ENCODE measurements at regions not wholly inside any gene's neighbourhood (a gene's known extent, or its start where the extent isn't known, plus 50 kb on each side); places are given as distances from the start of the nearest gene placed in this dataset.

DNA sequence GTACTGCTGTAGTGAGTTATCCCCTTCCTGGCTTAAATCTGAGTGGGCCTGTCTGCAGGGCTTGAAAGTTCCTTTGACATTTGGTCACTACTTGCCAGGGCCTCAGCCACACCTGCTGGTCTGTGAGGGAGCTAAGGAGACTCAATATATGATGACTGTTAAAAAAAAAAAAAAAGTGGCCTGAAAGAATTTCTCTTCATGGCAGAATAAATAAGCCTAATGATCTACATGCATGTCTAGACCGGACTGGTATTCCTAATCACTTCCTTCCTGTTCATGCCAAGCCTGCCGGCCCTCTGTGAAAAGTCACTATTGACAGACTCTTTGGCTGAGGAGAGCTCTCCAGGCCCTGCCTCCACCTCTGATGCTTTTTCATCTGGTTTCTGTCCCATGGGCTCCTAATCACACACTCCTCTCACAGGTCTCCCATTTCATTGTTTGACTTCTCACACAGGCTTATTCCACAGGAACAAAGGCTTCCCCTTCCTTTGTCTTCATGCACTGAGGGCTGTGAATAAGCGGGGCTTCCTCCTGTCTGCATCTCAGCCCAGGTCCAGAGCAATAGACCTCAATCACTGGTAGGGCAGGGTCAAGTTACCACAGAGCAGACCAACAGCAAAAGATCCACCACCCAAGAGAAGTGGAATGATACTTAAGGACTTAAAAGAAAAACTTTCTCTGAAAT, 99.1 kb upstream of the SEC61G start:
- no peaks in the 10 kb centered on the region for H3K27me3 ChIP-seq (ENCODE audit: control insufficient read depth, insufficient read depth, low read length)
- ChIA-PET POLR2A (no interaction called here), CTCF (no interaction called here)
- no peak overlapping the region for H3K4me3 ChIP-seq (ENCODE audit: low read depth, low read length)
- TF ChIP-seq, protein P1, sequence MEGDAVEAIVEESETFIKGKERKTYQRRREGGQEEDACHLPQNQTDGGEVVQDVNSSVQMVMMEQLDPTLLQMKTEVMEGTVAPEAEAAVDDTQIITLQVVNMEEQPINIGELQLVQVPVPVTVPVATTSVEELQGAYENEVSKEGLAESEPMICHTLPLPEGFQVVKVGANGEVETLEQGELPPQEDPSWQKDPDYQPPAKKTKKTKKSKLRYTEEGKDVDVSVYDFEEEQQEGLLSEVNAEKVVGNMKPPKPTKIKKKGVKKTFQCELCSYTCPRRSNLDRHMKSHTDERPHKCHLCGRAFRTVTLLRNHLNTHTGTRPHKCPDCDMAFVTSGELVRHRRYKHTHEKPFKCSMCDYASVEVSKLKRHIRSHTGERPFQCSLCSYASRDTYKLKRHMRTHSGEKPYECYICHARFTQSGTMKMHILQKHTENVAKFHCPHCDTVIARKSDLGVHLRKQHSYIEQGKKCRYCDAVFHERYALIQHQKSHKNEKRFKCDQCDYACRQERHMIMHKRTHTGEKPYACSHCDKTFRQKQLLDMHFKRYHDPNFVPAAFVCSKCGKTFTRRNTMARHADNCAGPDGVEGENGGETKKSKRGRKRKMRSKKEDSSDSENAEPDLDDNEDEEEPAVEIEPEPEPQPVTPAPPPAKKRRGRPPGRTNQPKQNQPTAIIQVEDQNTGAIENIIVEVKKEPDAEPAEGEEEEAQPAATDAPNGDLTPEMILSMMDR (IDR thresholded peaks at IDR 0.05; ENCODE audit: insufficient read depth, low read depth, low read length) = no peak
- H3K36me3 ChIP-seq (ENCODE audit: control insufficient read depth, insufficient read depth, low read length) = no peaks in the 10 kb centered on the region
- DNase-seq (ENCODE audit: low read depth) = no peak

DNA sequence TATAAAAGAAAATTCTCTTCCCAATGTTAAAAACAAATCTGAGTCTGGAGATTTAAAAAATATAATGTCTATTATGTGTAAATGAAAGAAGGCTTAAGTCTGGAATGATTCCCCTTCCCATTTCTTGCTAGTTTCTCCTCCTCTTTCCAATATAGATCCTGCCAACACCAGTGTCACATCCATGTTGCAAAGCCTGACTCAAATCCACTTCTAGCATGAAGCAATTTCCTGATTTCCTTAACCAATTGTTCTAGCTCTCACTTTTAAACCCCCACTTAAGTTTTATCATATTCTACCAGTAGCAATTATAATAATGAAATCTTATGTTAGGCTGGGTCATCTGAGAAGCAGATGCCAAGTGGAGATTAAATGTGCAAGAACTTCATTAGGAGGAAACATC, 100.1 kb upstream of the SEC61G start:
- no peak overlapping the region for H3K4me3 ChIP-seq (ENCODE audit: low read depth, low read length)
- DNase-seq (ENCODE audit: low read depth) = no peak
- TF ChIP-seq, protein P1 (IDR thresholded peaks at IDR 0.05; ENCODE audit: insufficient read depth, low read depth, low read length) = no peak
- H3K36me3 ChIP-seq (ENCODE audit: control insufficient read depth, insufficient read depth, low read length) = no peaks in the 10 kb centered on the region
- ChIA-PET CTCF (no interaction called here), POLR2A (no interaction called here)
- no peaks in the 10 kb centered on the region for H3K27me3 ChIP-seq (ENCODE audit: control insufficient read depth, insufficient read depth, low read length)

DNA sequence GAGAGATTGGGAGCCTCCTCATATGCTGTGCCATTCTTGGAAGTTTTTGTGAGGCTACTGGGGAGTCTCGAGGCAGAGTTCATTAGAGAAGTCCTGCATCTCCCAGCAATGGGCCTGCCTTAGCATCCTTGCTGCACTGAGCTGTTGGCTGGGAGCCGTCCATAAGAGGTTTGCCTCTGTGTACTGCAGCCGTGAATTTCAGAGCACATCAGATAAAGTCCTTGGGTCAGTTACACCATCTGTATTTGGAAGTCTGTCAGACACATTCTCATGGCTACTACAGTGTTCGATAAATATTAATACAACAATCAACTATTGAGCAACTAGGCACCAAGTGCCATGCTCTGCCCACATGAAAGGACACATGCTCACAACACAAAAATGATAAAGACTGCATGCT, 100.5 kb upstream of the SEC61G start:
- H3K4me3 ChIP-seq (ENCODE audit: low read depth, low read length) = no peak overlapping the region
- CTCF ChIA-PET = interaction anchor here (1.1 to 2.7 kb wide), 2 partner anchors 20 to 395 kb away, joined by 3 to 15 read pairs; no protein-coding TSS in a partner anchor
- POLR2A ChIA-PET = no interaction called here
- H3K27me3 ChIP-seq (ENCODE audit: control insufficient read depth, insufficient read depth, low read length) = no peaks in the 10 kb centered on the region
- H3K36me3 ChIP-seq (ENCODE audit: control insufficient read depth, insufficient read depth, low read length) = no peaks in the 10 kb centered on the region
- TF ChIP-seq, protein P1 (IDR thresholded peaks at IDR 0.05; ENCODE audit: insufficient read depth, low read depth, low read length) = no peak
- DNase-seq (ENCODE audit: low read depth) = no peak

DNA sequence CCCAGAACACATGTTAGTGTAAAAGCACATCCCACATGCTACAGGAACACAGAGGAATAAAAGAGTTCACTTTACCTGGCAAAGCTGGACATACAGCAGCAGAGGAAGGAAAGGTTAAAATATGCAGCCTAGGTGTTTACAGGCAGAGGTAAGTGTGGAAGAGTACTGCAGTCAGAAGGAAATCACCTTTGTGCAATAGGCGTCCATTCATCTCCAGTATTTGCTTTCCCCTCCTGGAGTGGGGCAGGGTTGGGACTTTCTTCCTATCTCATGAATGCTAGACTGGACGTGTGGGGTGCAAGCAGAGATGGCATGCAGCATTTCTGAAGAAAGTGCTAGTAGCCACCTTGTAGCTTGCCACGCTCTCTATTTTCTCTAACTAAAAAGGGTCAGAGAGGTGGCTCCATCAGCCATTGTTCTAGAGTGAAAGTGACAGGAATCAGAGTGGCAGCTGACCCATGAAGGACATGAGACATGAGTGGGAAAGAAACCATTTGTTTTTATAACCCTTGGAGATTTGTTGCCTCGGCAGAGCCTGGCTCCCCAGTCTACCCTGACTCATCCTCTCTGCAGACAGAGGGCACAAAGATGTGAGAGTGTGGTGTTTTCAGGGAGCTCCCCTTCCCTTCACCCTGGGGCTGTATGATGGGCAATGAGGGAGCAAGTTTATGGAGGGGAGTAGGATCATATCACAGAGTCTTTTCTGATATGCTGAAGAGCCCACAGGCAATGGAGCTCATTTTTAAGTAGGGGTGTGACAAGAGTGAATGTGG, 101.2 kb upstream of the SEC61G start:
- TF ChIP-seq, protein P1 (IDR thresholded peaks at IDR 0.05; ENCODE audit: insufficient read depth, low read depth, low read length) = no peak
- H3K27me3 ChIP-seq (ENCODE audit: control insufficient read depth, insufficient read depth, low read length) = no peaks in the 10 kb centered on the region
- ChIA-PET CTCF (interaction anchor here (1.1 to 2.7 kb wide), 2 partner anchors 21 to 395 kb away, joined by 3 to 15 read pairs; no protein-coding TSS in a partner anchor), POLR2A (no interaction called here)
- no peaks in the 10 kb centered on the region for H3K36me3 ChIP-seq (ENCODE audit: control insufficient read depth, insufficient read depth, low read length)
- DNase-seq (ENCODE audit: low read depth) = no peak
- H3K4me3 ChIP-seq (ENCODE audit: low read depth, low read length) = no peak overlapping the region

DNA sequence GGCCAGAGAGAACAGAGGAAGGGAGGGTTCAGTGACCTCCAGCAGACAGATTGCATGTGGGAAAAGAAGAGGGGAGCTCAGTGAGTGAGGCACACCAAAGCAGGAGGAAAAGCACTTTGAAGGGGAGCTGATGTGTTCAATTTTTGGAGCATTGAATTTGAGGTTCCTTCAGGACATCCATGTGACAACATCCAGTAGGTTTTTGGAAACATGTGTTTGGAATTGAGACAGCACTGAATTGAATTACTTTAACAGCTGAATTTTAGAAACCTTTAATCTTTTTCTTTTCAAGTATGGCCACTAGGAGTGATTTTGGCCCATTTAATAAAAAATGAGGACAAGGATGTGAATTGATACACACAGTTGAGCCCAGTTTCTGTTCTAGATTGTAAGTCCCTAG, 101.8 kb upstream of the SEC61G start:
- TF ChIP-seq, protein P1 (IDR thresholded peaks at IDR 0.05; ENCODE audit: insufficient read depth, low read depth, low read length) = no peak

More for the DNA sequence above, 101.8 kb upstream of the SEC61G start:
- Histone ChIP-seq H3K27me3 (ENCODE audit: control insufficient read depth, insufficient read depth, low read length) (no peaks in the 10 kb centered on the region), H3K36me3 (ENCODE audit: control insufficient read depth, insufficient read depth, low read length) (no peaks in the 10 kb centered on the region), H3K4me3 (ENCODE audit: low read depth, low read length) (no peak overlapping the region)
- DNase-seq (ENCODE audit: low read depth) = no peak
- ChIA-PET POLR2A (no interaction called here), CTCF (interaction anchor here (0.6 to 2.7 kb wide), 3 partner anchors 15 to 394 kb away, joined by 3 to 15 read pairs (median 3); no protein-coding TSS in a partner anchor)
